HG02840 (cell line): ENCODE measurements at regions not wholly inside any gene's neighbourhood (a gene's known extent, or its start where the extent isn't known, plus 50 kb on each side); places are given as distances from the start of the nearest gene placed in this dataset.

Experiments
- ATAC-seq: cut with Tn5 transposase; IDR thresholded peaks from one replicate; pipeline ENCODE4 v1.9.1; 2021; ENCODE audit warnings: mild to moderate bottlenecking, moderate library complexity, moderate number of reproducible peaks; ENCODE audit not compliant: unreplicated experiment, low FRiP score

DNA sequence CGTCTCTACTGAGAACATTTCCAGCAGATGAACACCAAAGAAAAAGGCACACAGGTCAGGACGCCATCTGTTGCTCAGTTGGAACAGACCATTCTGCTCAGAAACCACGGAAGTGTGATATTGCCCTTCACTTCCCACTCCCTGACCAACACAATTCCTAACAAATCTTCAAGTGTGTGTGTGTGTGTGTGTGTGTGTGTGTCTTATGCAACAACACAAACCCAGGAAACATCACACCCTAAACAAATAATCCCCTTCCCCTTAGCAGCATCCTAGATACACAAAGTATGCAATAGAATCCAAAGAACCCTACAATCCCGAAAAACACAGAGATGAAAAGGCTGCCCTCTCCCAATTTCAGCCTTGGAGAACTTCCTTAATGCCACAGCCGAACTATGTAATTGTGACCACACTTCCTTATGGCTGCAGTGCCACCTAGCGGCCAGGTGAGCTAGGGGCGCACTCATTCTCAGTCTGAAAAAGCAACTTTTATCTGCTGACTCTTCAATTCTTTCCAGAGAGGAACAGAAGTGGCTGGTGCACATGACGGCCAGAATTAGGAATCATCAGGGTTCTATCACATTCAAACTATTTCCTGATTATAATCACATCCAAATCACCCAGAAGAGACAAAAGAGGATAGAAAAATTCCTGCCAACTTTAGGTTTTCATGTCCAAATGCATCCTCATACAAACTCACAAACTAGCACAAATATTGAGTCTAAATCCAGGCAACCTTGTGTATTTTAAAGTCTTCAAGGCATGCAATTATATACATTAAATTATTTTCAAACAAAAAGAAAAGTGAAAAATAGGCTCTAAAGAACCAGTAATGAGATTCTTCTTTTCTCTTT, 164.9 kb downstream of the DHX15 start:
- no peak for ATAC-seq

DNA sequence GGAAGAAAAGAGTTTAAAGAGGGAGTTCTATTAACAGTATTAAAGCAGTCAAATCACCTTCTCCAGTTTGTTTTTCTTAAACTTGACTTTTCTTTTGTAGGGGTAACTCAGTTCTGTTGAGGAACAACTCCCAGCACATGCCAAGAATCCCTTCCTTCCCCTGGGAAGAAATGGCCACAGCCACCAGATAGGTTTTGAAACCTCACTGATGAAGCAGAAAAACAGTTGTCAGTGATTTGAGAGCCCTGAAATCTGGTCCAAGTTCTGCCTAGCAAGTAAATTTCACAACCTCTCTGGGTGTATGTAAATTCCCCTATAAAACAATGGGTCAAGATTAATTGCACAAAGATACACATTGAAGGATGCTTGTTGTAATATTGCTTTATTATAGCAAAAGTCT, 167.1 kb downstream of the DHX15 start:
- ATAC-seq, result no peak

DNA sequence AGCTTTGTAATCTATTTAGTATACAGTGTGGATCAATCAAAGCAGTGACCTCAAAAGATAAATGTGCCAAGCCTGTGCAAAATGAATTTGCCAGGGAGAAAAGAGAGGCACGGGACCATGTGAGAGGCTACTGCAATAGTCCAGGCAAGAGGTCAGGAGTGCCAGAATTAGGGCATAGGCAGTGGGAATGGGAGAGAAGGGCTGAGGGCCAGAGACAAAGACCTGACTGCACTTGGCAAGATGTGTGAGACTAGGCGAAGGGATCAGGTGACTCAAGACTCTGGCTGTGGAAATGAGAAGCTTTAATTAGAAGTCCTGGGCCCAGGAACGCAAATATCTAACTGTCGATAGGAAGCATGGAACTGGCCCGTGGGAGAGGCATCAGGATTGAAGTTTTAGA, 168.1 kb downstream of the DHX15 start:
- ATAC-seq, result no peak

DNA sequence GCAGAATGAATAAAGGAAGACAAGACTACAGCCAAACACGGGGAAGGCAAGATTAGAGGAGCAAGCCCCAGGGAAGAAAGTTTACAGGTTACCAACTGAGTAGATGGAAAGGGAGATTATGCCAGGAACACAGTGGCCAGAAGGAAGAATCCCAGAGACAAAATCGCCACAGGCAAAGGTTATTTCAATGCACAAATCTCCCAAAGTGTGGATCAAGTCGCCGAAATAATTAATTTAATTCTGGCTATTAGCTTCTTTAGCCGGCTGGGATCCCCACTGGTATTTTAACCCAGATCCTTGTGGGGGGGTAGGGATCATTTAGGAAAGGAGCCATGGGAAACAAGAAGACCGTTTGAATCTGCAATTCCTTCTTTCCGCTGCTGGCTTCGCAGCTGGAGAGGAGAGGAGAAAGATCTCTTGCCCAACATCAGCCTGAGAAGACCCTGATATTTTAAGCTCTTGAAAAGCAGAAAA, 171.0 kb downstream of the DHX15 start:
- no peak for ATAC-seq

DNA sequence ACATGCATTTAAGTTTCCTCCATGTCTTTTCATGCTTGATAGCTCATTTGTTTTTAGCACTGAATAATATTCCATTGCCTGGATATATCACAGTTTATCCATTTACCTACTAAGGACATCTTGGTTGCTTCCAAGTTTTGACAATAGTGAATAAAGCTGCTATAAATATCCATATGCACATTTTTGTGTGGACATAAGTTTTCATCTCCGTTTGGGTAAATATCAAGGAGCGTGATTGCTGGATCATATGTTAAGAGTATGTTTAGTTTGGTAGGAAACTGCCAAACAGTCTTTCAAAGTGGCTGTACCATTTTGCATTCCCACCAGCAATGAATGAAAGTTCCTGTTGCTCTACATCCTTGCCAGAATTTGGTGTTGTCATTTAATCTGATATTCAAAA, 172.5 kb downstream of the DHX15 start:
- no peak for ATAC-seq

DNA sequence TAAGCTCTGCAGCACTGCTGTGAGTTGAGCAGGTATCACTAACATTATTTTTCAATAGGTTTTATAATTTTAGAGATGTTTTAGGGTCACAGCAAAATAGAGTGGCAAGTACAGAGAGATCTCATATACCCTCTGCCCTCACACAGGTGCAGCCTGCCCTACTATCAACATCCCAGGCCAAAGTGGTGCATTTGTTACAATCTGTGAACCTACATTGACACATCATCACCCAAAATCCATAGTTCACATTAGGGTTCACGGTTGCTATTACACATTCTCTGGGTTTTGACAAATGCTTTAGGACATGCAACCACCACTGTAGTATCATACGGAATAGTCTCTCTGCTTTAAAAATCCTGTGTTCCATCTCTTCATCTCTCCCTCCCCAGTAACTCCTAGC, 173.1 kb downstream of the DHX15 start:
- no peak for ATAC-seq

DNA sequence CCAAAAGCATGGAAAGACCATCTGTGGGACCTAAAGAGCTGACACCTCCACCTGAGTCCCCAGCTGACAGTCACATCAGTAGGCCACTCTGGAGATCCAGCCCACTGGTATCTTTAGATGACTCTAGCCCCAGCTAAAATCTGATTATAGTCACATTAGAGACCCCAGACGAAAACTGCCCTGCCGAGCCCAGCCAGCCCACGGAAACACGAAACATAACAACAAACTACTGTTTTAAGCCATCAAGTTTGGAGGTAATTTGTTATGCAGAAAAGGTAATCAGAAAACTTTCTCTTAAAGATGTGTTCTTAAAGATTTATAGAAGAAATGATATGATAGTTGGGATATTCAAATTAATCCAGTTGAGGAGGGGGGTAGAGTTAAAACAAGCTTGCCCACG, 175.7 kb downstream of the DHX15 start:
- no peak for ATAC-seq

DNA sequence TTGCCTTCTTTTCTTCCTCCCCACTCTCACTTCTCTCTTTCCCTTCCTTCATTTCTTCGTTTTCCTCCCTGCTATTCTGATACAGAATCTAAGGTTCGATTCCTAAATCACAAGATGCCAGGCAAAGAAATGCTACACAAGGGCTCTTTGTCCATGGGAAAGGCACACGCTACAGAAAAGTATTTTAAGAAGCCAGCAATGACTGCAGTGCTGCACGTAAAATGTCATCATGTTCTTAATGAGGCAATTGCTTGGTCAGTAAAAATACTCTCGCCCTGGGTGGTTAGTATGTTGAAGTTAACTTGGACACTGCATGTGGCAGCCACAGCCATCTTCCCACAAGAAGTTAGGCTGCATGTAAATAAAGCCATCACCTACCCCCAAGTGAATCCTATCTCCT, 178.4 kb downstream of the DHX15 start:
- no peak for ATAC-seq

DNA sequence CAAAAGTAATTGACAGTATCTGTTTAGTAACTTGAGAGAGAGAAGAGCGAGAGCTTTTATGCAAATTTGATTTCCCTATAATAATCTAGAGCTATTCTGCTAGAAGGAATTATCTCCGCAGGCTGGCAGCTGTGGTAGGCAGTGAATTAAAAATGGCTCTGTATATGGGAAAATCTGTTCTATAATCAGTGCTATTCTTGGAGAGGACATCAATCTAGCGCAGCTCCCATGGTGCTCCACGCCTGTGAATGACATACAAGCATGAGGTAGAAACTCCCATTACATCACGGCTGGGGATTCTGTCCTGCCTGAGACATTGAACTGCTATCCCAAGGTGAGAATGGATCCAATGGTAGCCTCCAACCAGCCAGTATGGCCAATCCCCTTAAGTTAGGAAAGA, 179.0 kb downstream of the DHX15 start:
- ATAC-seq, result no peak

DNA sequence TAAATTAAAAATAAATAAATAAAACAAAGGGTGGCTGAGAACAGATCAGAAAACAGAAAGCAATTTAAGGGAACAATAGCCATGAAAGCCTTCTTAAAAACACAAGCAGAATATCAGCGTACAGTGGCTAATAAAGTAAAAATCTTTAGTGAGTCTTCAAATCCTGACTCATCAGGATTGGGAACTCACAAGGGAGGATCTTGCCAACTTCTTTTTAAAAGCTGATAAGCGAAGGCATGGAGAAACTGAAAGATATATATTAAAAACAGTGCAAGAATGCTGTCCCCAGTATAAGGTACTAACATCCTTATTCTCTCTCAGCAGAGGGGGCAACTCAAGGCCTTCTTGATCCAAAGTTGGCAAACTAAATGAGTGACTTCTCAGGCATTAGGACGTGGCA, 180.1 kb downstream of the DHX15 start:
- ATAC-seq, result no peak

DNA sequence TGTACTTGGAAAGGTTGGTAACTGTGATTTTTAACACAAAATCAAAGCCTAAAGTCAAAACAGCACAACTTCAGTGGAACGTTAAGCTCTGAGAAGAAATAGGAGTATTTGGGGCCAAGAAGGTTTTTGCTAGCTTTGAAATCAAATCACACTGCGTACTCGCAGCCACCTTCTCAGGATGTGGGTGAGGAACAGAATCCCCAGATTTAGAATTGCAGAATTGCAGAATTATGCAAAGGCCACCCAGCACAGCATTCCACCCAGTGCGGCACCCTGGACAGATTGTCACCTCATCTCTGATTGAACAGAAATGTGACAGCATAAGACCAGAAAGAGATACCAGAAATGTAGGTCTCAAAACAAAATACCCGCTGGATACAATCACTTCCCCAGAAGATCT, 181.1 kb downstream of the DHX15 start:
- ATAC-seq, result no peak

DNA sequence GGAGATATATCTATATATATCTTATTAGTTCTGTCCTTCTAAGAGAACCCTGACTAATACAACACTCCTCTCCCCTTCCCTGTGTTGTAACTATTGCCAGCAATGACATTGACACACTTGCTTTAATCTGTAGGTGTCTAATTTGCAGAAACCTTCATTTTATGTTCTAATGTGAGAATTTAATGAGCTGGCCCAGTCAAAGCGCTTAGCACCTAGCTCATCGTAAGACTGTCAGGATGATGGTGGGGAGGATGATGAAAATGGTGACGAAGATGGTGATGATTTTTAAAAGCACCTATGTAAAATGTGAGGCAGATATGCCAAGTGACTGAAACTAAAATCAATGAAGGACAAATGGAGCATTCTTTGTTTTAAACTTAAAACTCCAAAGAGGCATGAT, 183.8 kb downstream of the DHX15 start:
- no peak for ATAC-seq

DNA sequence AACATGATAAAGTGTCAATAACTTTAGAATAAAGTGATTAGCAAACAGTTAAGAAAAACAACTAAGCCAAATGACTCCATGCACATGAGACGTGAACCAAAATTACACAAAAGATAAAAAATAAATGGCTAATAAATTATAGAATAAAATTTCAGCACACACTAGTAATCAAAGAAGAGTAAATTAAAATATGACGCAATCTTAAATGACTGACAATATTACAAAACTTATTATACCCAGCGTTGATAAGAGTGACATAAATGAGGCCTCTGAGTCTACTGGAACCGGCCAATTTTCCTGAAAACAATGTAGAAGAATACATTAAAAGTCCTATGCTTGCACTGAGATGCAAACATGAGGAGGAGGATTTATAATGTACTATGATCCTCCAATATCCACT, 187.4 kb downstream of the DHX15 start:
- no peak for ATAC-seq

DNA sequence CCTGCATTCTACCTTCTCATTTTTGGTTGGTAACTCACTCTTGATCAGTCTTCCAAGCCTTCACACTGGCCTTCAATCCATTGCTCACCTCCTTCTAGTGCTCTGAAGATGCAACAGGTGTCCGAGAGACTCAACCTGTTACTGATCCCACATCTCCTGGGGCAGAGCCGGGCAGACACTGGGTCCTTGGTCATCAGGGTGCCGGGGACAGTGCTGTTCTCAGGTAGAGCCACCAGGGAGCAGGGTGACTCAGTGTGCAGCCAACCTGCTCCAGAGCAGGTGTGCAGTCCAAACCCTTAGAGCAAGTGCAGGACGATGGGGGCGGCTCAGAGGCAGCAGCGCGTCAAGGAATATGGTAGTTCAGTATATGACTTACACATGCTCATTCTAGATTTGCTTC, 188.4 kb downstream of the DHX15 start:
- ATAC-seq, result no peak

DNA sequence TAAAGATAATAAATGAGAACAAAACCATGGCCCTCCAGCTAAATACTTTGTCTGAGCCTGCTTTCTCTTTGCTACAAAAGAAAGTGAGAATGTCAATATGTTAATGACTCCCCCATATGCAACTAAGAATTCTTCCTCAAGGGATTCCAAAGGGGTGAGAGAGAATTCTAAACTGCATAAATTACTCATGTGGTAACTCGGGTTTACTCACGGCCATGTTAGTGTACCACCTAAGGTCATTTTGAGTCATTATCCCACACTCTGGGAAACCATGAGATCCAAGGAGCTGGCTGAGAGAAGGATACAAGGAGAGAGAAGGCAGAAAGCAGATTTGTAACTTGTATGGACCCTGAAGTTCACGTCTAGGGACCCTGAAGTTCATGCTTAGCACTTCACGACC, 190.3 kb downstream of the DHX15 start:
- no peak for ATAC-seq

DNA sequence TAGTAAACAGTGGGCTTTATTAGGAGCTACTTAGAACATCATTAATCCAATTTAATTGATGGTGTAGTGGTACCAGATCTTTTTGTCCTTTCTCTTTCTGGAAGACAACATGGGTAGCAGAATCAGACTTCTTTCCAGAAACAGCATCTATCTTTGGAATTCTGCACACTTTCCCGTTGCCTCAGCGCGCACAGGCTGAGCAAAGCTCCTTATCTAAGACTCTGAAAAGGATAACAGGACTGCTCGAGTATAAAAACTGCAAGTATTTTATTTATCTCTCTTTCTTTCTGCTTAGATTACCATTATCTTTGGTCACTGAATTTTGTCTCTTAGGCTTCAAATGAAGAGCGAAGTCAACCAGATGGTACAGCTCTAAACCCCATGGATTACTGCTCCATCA, 191.7 kb downstream of the DHX15 start:
- no peak for ATAC-seq

DNA sequence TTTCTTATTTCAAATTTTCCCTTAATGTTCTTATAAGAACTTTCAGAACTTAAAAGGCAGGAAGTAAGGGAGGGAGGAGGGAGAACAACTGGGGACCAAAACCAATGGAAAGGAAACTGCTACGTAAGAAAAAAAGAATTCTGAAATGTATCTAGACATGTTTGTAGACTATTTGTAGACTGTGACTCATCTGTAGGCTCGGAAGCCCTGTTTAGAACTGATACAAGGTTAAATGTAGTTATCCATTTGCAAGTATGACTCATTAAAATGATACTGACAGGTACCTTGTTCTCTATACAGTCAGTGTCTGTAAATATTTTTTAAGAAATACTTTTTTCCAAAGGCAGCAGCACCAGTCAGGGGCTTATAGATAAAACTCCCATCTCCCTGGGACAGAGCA, 202.0 kb downstream of the DHX15 start:
- peak; percentile 97 for ATAC-seq

DNA sequence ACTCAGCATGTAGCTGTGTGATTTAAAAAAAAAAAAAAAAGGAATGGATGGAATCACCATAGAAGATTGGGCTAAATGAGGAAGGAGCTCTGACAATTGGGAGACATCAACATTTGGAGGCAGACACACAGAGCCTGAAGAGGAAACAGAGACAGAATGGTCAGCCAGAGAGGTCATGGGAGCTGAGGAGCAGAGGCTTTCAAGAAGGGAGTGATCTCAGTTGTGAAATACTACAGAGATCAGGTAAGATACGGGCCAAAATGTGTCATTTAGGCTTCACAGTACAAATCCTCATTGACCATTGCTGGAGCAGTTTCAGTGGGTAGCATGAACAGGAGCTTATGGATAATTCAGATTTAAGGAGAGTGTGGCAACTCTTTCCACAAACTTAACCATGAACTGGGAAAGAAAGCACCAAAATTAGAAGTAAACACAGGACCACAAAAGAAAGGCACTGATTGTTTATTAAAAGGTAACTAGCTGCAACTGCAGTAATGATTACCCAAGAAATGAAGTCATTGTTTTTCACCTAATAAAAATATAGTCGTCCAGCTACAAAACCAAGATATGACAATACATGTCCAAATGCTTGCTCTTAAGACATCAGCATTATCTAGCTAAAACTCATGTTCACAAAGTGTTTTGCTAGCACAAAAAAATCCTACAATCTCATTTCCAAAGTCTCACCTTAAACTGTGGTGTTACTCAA, 203.2 kb downstream of the DHX15 start:
- no peak for ATAC-seq

DNA sequence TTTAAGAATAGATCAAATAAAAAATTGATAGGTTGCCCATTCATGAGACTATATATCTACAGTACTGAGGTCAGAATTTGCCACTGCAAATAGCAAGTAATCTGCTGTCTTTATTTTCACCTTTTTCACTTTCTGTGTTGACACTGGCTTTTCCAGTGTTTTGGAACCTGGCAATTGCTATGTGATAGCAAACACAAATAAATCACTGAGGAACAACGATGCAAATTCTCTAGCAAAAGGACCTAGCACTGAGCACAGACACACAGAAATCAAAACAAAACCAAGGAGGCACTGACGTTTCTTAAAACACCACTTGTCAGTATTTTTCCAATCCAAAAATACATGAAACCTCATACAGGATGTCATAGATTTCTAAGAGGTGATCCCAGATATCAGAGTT, 210.7 kb downstream of the DHX15 start:
- no peak for ATAC-seq

DNA sequence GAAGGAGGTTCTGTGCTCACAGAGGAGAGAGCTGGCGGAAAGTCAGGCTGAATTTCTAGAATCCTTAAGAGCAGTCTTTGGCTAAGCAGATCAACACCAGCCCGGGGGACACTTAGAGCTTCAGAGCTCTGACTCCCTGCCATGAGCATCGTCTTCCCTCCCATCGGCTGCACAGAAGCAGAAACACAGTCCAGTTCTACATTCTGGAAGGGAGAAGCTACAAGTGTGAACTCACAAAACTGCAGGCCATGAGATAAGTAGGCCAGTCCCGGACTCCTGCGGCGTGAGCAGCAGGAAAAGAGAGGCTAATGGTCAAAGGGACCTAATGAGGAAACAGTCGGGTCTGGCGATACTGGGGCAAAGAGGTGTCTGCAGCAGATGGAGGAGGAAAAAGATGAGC, 211.5 kb downstream of the DHX15 start:
- no peak for ATAC-seq

DNA sequence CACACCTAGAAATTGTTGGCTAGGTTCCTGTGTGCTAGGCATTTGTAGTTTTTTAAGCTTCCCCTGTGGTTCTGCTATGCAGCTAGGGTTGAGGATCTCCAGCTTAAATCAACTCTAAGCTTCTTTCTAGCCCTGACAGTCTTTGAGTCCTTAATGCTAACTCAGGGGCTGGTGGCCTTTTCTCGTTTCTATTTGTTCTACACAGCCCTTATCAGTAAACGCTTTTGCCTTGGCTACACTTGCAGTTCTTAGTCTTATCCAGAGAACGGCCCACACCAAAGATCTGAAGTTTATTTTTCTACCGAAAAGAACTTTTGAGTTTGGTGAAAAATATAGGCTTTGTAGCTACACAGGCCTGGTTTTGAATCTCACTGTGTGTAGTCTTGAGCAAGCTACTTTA, 212.0 kb downstream of the DHX15 start:
- ATAC-seq, result no peak

DNA sequence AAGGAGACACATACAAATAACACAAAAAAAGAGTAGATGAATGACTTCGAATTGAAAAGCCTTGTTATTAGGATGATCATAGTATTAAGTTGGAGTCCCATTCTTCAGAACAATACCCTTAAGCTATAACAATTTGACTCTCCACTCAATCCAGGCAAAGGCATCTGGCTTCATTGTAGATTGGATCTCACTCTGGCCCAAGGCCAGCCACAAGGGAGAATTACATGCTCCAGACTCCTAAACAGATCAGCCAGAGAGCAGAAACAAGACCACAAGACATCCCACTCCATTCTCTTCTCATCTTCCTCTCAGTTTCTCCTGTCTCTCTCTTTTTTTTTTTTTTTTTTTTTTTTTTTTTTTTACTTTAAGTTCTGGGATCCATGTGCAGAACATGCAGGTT, 213.9 kb downstream of the DHX15 start:
- ATAC-seq, result no peak
